K562 (cell line): ENCODE measurements at regions not wholly inside any gene's neighbourhood (a gene's known extent, or its start where the extent isn't known, plus 50 kb on each side); places are given as distances from the start of the nearest gene placed in this dataset.
A peak's percentile ranks its signal among the peaks of the same experiment; 100 is the strongest.

Experiments
- ATF7 ChIP-seq: fragments of 450-650 bp; IDR thresholded peaks from 2 replicates; pipeline ENCODE4 v1.7.1; 2014; ENCODE audit warnings: mild to moderate bottlenecking, moderate library complexity
- CREBBP ChIP-seq: IDR thresholded peaks from one replicate; pipeline ENCODE4 v1.6.1; 2012; ENCODE audit warnings: low read depth, mild to moderate bottlenecking, control low read depth, inconsistent platforms, low read length
- FOSL1 ChIP-seq: fragments of 200-800 bp; sonication (Bioruptor generic); conservative IDR thresholded peaks from 2 replicates; pipeline ENCODE4 v1.6.1; 2016; ENCODE audit warnings: missing genetic modification characterization, missing compliant biosample characterization
- GTF3C2 ChIP-seq: IDR thresholded peaks from 3 replicates; pipeline ENCODE4 v1.6.1; 2011; ENCODE audit warnings: borderline replicate concordance, mild to moderate bottlenecking, moderate library complexity; ENCODE audit not compliant: insufficient read length; ENCODE audit errors: extremely low read depth
- HMBOX1 ChIP-seq: sonication (generic); IDR thresholded peaks from 2 replicates; pipeline ENCODE4 v1.6.1; 2016
- JUND ChIP-seq, 2 experiments: IDR thresholded peaks; 2 replicates in 1 of 2; 3 replicates in 1 of 2; pipeline ENCODE4 v1.6.1; 2011; ENCODE audit warnings: borderline replicate concordance in 2 of 2, low read depth in 2 of 2, low read length in 2 of 2, improper control_type of control experiment in 1 of 2, missing biosample characterization in 1 of 2, missing genetic modification characterization in 1 of 2, missing genetic modification reagents in 1 of 2
- PATZ1 ChIP-seq: fragments of 250-450 bp; sonication (Bioruptor Pico); IDR thresholded peaks from 2 replicates; pipeline ENCODE4 v1.5.0; 2020; ENCODE audit warnings: mild to moderate bottlenecking, borderline replicate concordance
- SP2 ChIP-seq: IDR thresholded peaks from 2 replicates; pipeline ENCODE4 v1.6.1; 2011; ENCODE audit warnings: mild to moderate bottlenecking, low read depth, low read length, moderate library complexity; ENCODE audit not compliant: poor library complexity, severe bottlenecking; ENCODE audit errors: extremely low read depth
- ZBTB2 ChIP-seq: fragments of 450-650 bp; IDR thresholded peaks from 2 replicates; pipeline ENCODE4 v1.6.1; 2016; ENCODE audit warnings: antibody characterized with exemption
- ZC3H8 ChIP-seq: fragments of 450-650 bp; IDR thresholded peaks from 2 replicates; pipeline ENCODE4 v1.6.1; 2017
- ZHX1 ChIP-seq: fragments of 150-350 bp; conservative IDR thresholded peaks from 2 replicates; pipeline ENCODE4 v1.6.1; 2014; ENCODE audit warnings: low read length

- TF ChIP-seq ZHX1, result no peak
- TF ChIP-seq ZBTB2, result no peak
- TF ChIP-seq JUND (IDR thresholded peaks at IDR 0.05; ENCODE audit: borderline replicate concordance, low read depth, low read length), result peak; percentile 90
- TF ChIP-seq JUND (tag; IDR thresholded peaks at IDR 0.05; ENCODE audit: borderline replicate concordance, low read depth, low read length), result peak; percentile 90; the same call in 2 of the 3 replicates
- TF ChIP-seq PATZ1 (CRISPR knock-in tag), result no peak
- TF ChIP-seq ZC3H8, result no peak
- peak; percentile 91 for TF ChIP-seq FOSL1 (tag)
- TF ChIP-seq ATF7, result peak; percentile 36; the same call in 1 of the 2 replicates
- no peak for TF ChIP-seq CREBBP
- peak; percentile 72 for TF ChIP-seq HMBOX1
- TF ChIP-seq SP2, result no peak
- TF ChIP-seq GTF3C2, result no peak
Measured at GRCh38 chr5:12772276-12772675, 868.0 kb upstream of the CTNND2 start (continued).
